GM18873 (cell line): ENCODE measurements at regions not wholly inside any gene's neighbourhood (a gene's known extent, or its start where the extent isn't known, plus 50 kb on each side); places are given as distances from the start of the nearest gene placed in this dataset.

Experiments
- ATAC-seq: cut with Tn5 transposase; IDR thresholded peaks from one replicate; pipeline ENCODE4 v1.9.1; 2021; ENCODE audit warnings: mild to moderate bottlenecking, moderate library complexity, moderate number of reproducible peaks; ENCODE audit not compliant: unreplicated experiment, low FRiP score

DNA sequence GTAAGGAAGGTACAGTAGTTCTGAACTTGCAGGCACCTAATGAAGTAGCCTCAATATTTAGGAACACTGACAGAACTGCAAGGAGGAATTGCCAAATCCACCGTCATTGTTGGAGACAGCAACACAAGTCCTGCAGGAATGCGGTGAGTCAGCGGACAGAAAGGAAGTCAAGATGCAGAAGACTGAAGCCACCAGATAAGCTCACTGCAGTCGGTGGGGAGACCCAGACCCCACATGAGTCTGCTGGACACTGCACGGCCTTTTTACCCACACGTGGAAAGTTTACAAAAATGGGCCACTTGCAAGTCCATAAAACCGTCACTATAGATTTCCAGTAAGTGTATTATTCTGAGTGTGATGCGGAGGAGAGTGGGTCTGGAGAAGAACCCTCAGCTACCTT, 1471.6 kb downstream of the TBC1D22A start:
- no peak for ATAC-seq

DNA sequence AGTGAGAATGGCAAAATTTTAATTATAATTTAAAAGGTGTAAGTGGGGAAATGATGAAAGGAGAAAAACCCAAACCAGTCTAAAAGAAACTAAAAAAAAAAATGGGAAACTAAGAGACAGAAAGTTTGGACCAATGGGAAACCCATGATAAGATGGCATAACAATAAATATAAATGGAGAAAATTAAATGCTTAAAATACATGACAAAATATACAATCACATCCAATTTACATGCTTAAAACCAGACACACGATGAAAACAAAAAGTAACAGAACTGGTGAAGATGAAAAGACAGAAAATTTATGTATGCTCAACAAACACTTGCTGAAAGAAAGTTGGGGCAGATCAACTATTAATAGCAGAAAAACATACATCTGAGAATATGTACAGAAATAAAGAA, 1471.1 kb downstream of the TBC1D22A start:
- no peak for ATAC-seq

DNA sequence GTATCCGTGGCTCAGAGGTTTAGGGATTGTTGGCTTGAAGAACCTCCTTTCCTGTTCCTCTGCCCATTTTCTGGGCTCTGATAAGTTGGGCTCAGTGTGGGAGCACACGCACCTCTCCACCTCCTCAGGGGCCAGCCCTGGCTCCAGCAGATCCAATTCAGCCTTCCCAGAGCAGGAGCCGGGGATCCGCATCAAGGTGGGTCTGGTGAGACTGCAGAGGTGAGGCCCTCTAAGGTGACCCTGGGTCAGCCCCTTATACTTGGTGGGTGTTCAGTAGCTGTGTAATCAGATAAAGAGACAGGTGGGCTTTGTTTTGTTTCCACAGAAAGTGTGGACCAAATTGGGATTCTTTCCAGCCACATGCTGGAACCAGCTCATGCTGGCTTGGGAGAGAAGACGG, 1466.0 kb downstream of the TBC1D22A start:
- no peak for ATAC-seq

DNA sequence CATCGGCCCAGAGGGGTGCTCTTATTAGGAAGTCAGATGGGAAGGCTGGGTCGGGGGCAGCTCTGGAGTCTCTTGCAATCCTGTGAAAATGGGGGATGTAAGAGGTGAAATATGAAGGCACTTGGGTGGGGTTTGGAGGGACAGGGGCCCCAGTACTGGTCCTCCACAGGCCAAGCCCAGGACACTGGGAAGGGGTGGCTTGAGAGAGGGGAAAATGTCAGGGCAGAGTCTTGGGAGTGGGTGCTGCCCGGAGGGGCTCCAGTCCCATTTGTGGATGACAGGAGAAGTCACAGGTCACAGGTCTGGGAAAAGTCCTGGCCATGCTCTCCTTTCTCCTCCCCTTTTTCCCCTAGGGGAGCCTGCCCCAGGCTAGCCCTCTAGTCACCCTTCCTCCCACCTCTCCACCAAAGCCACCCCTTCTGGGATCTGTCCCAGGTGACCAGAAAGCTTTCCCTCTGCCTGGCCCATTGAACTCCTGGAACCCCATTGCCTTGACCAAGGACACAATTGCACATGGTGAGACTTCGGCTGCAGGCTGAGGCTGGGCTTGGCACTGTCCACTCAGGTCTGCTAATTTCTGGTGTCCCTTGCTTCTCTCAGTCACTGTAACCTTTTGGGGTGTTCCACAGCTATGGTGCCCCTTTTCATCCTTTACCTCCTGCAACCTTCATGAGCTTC, 1465.0 kb downstream of the TBC1D22A start:
- no peak for ATAC-seq

DNA sequence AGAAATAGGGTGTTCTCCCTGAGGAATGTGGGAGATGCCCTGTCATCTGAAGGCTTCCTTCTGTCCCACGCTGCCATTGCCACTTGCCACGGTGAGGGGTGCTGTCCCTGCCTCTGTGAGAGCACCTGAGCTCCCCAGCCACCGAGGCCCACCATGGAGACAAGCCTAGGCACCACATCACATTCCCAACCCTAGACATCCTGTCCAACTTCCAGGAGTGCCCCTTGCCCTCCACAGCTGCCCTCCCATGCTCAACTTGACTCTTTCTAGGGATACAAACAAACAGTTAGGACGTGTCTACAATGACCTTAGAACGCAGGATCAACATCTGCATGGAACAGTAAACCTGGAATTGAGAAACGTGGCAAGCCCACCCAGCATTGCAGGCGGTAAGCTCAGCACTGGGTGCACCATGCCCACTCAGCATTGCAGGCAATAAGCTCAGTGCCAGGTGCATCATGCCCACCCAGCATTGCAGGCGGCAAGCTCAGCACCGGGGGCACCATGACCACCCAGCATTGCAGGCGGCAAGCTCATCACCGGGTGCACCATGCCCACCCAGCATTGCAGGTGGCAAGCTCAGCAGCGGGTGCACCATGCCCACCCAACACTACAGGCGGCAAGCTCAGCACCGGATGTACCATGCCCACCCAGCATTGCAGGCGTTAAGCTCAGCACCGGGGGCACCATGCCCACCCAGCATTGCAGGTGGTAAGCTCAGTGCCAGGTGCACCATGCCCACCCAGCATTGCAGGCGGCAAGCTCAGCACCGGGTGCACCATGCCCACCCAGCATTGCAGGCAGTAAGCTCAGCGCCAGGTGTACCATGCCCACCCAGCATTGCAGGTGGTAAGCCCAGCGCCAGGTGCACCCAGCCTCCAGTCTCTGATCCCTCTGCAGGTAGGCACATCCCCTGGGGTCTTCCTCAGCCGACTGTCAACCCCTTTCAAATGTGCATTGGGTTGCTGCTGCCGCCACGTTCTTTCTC, 1463.9 kb downstream of the TBC1D22A start:
- no peak for ATAC-seq

DNA sequence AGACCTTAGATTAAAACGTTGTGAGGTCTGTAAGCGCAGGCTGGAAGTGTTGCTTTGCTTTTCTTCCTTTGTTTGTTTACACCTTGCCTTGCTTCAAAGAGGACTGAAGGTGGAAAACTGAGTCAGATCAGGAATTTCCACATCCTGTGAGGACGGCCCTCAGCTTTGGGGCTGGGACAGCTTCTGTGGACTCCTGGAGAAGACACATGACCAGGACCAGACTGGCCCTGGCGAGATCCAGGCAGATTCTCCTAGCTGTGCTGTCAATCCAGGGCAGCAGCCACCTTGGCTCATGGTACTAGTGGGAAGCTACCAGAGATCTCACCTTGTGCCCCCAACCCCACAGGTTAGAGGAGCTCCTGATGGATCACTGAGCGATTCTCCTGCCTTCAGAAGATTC, 1461.9 kb downstream of the TBC1D22A start:
- ATAC-seq = no peak

DNA sequence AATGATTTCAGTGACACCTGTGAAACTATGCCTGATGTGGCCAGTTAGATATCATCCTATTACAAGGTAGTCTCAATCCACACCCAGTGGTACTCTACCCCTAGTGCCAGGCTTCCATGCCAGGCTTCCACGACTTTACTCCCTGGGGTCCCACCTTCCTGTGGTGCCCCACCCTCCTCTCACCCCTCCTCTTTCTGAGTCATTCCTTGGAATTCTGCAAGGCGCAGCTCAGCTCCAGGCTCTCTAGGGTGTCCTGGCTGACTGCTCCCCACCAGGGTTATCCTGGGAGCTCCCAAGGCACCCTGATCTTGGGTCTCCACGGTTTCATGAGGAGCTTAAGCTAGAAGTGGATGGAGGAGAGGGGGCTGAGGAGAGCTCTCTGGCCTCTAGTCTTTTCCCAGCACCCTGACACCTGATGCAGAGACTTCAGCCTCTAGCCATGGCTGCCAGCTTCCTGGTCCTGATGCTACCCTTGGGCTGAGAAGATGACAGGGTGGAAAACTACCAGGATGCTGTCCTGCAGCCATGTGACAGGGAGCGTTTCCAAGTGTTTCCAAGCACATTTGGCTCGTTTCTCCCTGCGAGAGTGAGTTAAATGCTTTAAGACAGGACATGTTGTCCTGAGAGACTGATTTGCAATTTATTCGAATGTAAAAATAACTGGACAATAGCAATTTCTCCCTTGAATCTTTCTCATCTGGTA, 1461.2 kb downstream of the TBC1D22A start:
- no peak for ATAC-seq

DNA sequence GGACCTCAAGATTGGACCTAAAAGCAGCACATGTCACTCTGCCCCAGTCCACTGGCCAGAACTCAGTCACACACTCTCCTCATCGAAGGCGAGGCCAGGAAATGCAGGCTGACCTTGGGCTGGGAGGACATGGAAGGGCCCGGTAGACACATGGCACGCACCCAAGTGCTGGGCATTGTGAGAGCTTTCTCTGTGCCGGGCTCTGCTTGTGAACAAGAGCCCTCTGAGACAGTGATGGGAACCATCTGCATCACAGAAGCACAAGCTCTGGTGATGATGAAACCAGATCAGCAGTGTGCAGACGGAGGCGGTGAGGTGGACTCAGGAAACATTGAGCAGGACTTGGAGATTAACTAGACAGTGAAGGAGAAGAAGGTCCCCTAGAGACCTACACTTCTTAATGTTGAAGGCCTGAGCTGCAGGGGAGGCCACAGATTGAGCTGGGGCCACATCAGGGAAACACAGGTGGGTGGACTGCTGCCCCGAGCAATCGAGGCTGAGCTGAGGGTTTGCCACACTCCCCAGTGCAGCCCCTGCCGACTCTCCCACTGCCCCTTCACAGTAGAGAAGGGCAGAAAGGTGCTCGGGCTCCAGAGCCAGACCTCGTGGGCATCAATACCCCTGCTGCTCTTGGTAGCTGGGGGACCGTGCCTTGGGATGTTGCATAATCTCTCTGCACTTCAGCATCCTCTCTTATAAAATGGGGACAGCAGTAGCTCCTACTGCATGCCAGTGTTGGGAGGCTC, 1460.5 kb downstream of the TBC1D22A start:
- ATAC-seq = no peak

DNA sequence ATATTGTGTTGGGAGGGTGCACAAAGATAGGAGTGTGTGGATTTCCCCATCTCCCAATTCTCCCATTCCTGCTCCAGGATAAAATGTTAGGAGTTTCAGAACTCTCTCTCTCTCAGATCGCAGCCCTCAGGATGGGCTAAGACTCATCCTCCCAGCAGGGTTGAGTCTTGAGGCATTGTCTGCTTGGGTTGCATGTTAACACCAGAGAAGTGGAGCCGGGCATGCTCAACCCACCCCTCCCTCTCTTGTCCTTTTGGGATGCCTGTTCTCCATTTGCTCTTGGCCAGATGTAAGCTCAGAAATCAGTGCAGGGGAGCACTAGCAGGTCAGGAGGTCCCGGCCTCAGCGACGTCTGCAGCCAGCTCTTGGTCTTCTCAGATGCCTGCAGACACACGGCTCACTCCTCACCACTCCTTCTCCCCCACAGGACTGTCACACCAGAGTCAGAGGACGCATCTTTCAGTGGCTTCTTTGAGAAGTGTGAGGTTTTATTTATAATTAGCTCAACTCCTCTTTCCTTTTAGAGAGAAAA, 1456.5 kb downstream of the TBC1D22A start:
- ATAC-seq = no peak

DNA sequence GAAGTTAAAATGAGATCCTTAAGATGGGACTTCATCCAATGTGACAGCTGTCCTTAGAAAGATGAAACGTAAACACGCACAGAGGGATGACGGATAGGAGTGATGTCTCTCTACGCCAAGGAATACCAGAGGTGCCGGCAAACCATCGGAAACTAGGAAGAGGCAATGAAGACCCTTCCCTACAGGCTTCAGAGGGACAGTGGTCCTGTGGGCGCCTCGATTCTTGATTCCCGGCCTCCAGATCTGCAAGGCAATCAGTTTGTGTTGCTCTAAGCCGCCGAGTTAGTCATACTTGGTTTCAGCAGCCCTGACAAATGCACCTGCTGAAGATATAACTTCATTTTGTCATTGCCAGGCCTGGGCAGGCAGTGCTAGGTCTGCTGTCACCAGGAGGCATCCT, 1455.1 kb downstream of the TBC1D22A start:
- ATAC-seq = no peak

DNA sequence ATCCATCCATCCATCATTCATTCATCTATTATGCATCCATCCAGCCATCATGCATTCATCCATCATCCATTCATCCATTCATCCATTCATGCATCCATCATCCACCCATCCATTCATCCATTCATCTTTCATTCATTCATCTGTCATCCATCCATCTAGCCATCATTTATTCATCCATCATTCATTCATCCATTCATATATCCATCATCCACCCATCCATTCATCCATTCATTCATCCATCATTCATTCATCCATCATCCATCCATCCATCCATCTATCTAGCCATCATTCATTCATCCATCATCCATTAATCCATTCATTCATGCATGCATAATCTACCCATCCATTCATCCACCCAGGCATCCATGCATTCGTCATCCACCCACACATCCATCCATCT, 1450.3 kb downstream of the TBC1D22A start:
- ATAC-seq = no peak

DNA sequence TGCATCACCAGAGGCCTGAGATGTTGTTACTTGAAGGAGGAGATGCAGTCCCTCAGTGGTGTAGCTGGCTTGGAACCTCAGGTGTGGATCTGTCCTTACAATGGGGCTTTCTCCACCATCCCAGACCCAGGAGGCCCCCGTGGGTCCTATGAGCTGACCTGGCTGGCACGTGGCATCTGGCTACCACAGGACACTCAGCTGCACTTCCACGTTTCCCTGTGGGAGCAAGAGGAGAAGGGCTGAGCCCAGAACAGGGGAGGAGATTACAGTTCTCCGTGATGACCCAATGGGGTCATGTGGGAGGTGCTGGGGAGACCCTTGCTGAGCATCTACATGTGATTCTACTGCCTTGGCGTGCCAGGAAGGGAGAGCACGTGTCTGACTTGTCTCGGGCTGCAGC, 1448.4 kb downstream of the TBC1D22A start:
- no peak for ATAC-seq

DNA sequence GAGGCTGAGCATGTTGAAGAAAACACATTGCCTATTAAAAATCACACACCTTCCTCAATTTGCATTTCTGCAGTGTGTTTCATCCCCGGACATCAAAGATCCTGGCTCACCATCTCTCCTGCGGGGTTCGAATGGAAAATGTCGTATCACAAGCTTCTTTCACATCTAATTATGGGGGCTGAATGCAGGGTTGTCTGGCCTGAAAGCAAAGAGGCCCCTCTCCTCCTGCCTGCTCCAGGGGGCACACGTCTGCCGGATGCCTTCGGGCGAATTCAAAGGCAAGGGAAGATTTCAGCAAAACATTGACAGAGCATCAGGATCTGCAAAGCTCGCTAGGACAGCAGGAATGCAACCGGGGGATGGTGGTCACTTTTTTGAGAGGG, 1447.7 kb downstream of the TBC1D22A start:
- ATAC-seq = no peak

DNA sequence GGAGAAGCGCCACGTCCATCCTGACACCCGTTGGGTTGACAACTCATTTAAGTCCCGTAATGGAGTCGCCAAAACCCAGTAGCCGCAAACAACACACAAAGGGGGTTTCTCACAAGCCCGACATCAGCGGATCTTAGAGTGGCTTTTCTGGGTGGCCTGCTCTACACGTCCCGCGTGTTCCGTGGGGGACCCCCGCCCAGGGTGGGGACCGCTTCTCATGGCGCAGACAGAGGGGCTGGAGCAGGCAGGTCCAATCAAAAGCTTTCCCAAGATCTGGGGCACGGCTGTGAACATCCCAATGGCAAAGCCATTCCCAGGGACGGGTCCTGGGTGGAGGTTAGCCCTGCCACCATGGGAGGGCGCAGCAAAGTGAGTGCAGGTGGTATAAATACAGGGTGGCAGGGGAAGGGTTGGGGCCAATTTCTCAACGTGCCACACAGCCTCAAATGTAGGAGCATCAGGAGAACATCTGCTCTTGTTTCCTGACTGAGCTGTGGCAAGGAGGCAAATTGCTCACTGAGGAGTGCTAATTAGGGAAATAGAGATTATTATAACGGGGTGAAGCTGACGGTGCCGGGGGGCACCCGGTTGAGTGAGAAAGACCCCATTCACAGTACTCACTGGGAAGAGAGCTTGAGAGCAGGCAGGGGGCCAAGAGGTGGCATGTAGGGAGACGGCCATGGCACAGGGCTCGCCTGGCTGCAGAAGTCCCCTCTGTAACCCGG, 1447.2 kb downstream of the TBC1D22A start:
- no peak for ATAC-seq

DNA sequence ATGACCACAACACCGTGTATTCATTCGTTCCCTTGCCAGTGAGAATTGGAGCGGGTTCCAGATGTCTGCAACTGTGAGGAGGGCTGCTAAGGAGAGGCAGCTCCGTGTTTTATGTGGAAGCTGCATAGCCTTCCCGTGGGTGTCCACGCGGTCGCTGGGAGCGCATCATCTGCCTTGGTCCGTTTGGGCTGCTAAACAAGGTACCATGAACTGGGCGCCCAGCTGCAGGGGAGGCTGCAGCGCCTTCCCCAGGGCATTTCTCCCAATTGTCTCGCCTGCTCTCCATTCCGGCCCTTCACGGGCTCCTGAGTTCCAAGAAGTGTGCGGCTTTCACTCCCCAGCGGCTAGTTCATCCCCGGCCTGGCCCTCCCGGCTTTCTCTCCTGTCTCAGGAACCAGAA, 1446.4 kb downstream of the TBC1D22A start:
- no peak for ATAC-seq

DNA sequence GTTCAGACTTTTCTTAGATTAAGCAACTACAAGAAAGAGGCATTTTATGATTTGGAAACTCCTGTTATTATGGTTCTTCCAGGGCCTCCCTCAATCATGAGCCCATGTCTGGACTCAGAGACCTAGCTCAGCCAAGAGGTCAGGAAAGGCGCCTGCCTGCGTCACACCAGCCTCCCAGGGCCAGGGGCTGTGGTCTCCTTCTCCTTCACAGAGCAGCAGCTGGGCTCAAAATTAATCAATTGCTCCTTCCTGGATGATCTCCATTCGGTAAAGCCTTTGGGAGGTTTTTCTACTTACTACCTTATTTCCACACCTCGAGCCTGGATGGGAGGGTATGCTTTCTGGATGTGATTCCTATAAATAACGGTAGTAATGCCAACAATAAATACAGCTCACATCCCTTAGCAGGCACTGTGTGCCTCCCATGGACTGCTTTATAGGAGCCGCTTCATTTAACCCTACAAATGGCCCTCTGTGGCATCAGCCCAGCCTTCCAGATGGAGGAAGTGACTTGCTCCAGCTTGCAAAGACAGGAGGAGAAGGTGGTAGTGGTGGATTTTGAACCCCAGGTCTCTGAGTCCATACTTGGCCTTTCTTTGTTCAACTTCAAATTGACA, 1445.6 kb downstream of the TBC1D22A start:
- no peak for ATAC-seq

DNA sequence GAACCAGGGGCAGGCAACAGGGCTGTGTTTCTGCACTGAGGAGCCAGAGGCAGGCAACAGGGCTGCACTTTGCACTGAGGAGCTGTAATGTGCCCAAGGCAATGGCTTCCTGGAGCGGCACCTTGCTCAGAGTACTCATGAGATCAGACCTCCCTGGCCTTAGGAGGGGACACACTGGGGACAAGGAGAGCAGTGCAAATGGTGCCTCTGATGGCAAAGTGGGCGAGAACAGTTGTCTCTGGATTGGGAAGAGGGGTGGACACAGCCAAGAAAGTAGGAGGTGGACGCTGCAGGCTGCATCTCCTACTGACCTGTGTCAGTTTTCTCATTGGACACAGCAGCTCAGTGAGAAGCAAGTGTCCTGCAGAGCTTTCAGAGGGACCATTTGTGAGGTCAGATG, 1443.3 kb downstream of the TBC1D22A start:
- no peak for ATAC-seq

DNA sequence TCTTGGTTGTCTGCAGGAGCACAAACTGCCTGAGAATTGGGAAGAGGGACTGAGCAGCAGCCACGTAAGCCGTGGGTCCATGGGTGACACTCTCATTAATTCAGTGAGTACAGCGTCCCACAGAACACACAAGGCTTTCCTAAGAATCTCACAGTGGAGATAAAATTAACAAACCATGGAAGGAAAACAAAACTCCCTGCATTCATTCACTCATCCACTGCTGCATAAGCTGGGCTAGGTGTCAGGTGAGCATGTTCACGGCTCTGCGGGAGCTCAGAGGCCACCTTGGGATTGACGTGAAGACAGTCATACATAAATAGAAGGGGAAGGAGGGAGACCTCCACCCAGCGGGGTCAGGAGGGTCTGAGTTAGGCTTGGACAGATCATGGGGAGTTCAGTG, 1442.7 kb downstream of the TBC1D22A start:
- ATAC-seq = no peak

DNA sequence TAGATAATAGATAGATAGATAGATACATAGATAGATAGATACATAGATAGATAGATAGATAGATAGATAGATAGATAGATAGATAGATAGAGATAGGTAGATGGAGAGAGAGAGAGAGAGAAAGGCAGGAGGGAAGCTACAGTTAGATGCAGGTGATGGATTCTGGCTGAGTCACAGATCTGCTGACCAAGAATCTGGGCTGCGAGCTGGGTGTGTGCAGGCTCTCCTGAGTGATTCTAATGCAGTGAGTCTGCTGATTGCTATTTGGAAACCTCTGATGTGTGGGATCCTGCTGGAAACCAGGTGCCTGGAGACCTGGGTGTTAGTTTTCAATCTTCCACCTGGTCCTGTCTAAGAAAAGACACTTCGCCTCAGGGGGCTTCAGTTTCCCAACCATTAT, 1441.8 kb downstream of the TBC1D22A start:
- no peak for ATAC-seq
